Trophoblast cell (in vitro differentiated cells and primary cell): ENCODE measurements at regions not wholly inside any gene's neighbourhood (a gene's known extent, or its start where the extent isn't known, plus 50 kb on each side); places are given as distances from the start of the nearest gene placed in this dataset.

Source experiments
- DNase-seq, 2 donors: peaks; one replicate each; pipeline ENCODE4 v3.0.0-alpha.2; 2016
- H2AFZ ChIP-seq: 2 replicates; pipeline ENCODE4 v1.6.1; 2013; ENCODE audit warnings: low read length, moderate library complexity, mild to moderate bottlenecking; ENCODE audit not compliant: insufficient read depth, poor library complexity
- H2AK5ac ChIP-seq: 2 replicates; pipeline ENCODE4 v1.6.1; 2013; ENCODE audit warnings: mild to moderate bottlenecking, low read length
- H2BK120ac ChIP-seq: 2 replicates; pipeline ENCODE4 v1.6.1; 2013; ENCODE audit warnings: low read length, mild to moderate bottlenecking, moderate library complexity; ENCODE audit not compliant: insufficient read depth, poor library complexity
- H2BK12ac ChIP-seq: 2 replicates; pipeline ENCODE4 v1.6.1; 2013; ENCODE audit warnings: mild to moderate bottlenecking, low read length, moderate library complexity
- H2BK5ac ChIP-seq: 2 replicates; pipeline ENCODE4 v1.6.1; 2013; ENCODE audit warnings: low read length, low read depth, moderate library complexity, mild to moderate bottlenecking; ENCODE audit not compliant: poor library complexity
- H3K14ac ChIP-seq: 2 replicates; pipeline ENCODE4 v1.6.1; 2013; ENCODE audit warnings: mild to moderate bottlenecking, low read length
- H3K18ac ChIP-seq: 2 replicates; pipeline ENCODE4 v1.6.1; 2013; ENCODE audit warnings: mild to moderate bottlenecking, low read length
- H3K23ac ChIP-seq: 2 replicates; pipeline ENCODE4 v1.6.1; 2013; ENCODE audit warnings: low read length
- H3K27ac ChIP-seq: 2 replicates; pipeline ENCODE4 v1.5.1; 2013; ENCODE audit warnings: low read depth, mild to moderate bottlenecking, inconsistent platforms, low read length, moderate library complexity
- H3K27me3 ChIP-seq: 2 replicates; pipeline ENCODE4 v1.6.1; 2013; ENCODE audit warnings: inconsistent platforms, mild to moderate bottlenecking, low read length, moderate library complexity; ENCODE audit not compliant: insufficient read depth
- H3K36me3 ChIP-seq, 2 experiments: 1 replicate in 1 of 2; 2 replicates in 1 of 2; pipeline ENCODE4 v1.6.1; 2013; ENCODE audit warnings: low read length in 2 of 2, mild to moderate bottlenecking in 2 of 2, moderate library complexity in 1 of 2; ENCODE audit not compliant: insufficient read depth in 2 of 2, control insufficient read depth in 1 of 2
- H3K4ac ChIP-seq: 2 replicates; pipeline ENCODE4 v1.6.1; 2013; ENCODE audit warnings: low read depth, mild to moderate bottlenecking, low read length, moderate library complexity
- H3K4me1 ChIP-seq, 2 experiments: 1 replicate in 1 of 2; 2 replicates in 1 of 2; pipeline ENCODE4 v1.6.1; 2013; ENCODE audit warnings: low read length in 2 of 2, mild to moderate bottlenecking in 2 of 2, moderate library complexity in 1 of 2; ENCODE audit not compliant: insufficient read depth in 2 of 2, control insufficient read depth in 1 of 2
- H3K4me2 ChIP-seq: 2 replicates; pipeline ENCODE4 v1.6.1; 2013; ENCODE audit warnings: inconsistent platforms, mild to moderate bottlenecking, low read length, moderate library complexity
- H3K4me3 ChIP-seq: 2 replicates; pipeline ENCODE4 v1.5.1; 2013; ENCODE audit warnings: mild to moderate bottlenecking, low read depth, low read length, inconsistent platforms
- H3K79me1 ChIP-seq: one replicate; pipeline ENCODE4 v1.6.1; 2013; ENCODE audit warnings: low read length
- H3K79me2 ChIP-seq: 2 replicates; pipeline ENCODE4 v1.6.1; 2013; ENCODE audit warnings: low read length, mild to moderate bottlenecking; ENCODE audit not compliant: control insufficient read depth, insufficient read depth, poor library complexity
- H3K9ac ChIP-seq: 2 replicates; pipeline ENCODE4 v1.6.1; 2013; ENCODE audit warnings: mild to moderate bottlenecking, low read length
- H3K9me3 ChIP-seq: 2 replicates; pipeline ENCODE4 v1.6.1; 2013; ENCODE audit warnings: low read depth, mild to moderate bottlenecking, control low read depth, inconsistent platforms, low read length; ENCODE audit not compliant: insufficient read depth
- H4K12ac ChIP-seq: 2 replicates; pipeline ENCODE4 v1.6.1; 2013; ENCODE audit warnings: low read depth, mild to moderate bottlenecking, low read length, moderate library complexity
- H4K8ac ChIP-seq: 2 replicates; pipeline ENCODE4 v1.6.1; 2013; ENCODE audit warnings: low read depth, mild to moderate bottlenecking, low read length, moderate library complexity
- H4K91ac ChIP-seq: one replicate; pipeline ENCODE4 v1.6.1; 2013; ENCODE audit warnings: low read depth, mild to moderate bottlenecking, low read length, moderate library complexity
- WGBS: extraction: QIAGEN DNeasy Blood & Tissue Kit; methylation state at CpG from one replicate; pipeline ENCODE4 v1.1.7; 2013; ENCODE audit warnings: missing lambda C conversion rate; ENCODE audit not compliant: insufficient read length, insufficient coverage; ENCODE audit errors: extremely low coverage; 5-methylcytosine and 5-hydroxymethylcytosine counted together

DNA sequence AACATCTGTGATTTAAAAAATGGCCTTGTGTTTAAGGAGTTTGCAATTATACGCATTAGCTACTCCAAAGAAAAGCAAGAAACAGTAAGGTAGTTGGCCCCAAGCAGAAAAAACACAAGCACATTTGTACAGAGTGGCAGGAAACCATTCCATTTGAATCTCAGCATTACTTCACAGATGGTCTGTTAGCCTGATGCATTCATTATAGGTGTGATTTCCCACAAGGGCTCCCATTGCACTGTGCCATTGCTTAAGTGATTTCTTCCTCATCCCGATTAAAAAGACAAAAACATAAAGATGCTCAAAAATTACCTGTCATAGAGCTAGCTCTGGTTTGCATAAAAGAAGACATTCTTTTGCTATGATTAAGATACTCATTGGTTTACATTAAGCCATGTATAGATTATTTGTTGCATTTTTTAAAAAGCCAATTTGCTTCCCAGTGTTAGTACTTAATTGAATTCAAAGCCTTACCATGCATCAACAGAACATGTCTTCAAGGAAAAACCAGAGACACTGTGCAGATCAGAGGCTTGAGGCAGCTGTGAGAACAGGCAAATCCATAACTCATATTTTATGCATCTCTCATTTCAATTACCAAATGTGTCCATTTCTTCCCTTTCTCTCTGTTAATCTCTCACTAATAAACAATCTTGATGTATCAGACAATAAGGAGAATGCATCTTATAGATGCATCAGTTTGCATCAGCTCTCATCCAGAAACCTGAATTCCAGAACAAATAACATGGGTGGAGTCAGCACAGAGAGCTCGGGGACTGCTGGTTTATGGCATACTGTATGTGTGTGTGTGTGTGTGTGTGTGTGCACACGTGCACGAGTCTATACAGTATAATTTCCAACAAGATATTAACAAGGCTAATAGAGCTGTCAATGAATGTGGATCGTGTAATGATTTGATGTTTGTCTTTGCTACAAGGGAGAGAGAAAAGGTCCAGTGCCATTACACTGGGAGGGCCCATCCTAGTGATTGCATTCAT is 558.6 kb upstream of the HS6ST1 start:
- Histone ChIP-seq H3K14ac (no peak overlapping the region), H2BK5ac (no peak overlapping the region), H2AFZ (no peak overlapping the region), H3K23ac (no peak overlapping the region), H3K4me3 (no peak overlapping the region), H3K4ac (no peak overlapping the region), H3K27ac (no peak overlapping the region), H2BK120ac (no peak overlapping the region), H3K79me1 (no peaks in the 10 kb centered on the region), H2AK5ac (no peak overlapping the region), H3K79me2 (no peaks in the 10 kb centered on the region), H3K9ac (no peak overlapping the region), H3K9me3 (peaks cover 6% of the 10 kb centered on the region), H3K36me3 (no peaks in the 10 kb centered on the region), H3K27me3 (no peaks in the 10 kb centered on the region), H3K18ac (no peak overlapping the region), H2BK12ac (no peak overlapping the region), H4K12ac (no peak overlapping the region), H4K8ac (no peak overlapping the region), H3K4me2 (no peak overlapping the region), H3K4me1 (no peaks in the 10 kb centered on the region), H4K91ac (no peak overlapping the region)
- no CpG with 5 or more reads among the region's 6 CpGs for WGBS
- no peak for DNase-seq

DNA sequence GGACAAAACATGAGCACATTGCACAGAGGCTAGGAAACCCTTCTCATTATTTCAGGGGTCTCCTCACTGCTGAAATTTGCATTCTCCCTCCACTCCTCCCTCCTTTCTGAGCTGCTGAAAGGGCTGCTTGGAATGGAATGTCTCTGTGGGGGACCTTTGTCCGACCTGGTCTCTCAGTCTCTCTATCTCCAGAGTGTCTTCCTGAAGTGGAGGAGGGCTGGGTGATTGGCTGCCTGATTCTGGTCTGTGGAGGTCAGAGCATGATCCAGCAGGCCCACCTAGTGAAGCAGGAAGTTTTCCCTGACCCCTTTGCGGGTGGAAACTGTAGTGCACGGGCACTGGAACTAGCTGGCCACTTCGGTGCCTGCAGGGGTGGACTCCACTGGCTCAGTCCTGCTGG is 560.5 kb upstream of the HS6ST1 start:
- no peaks in the 10 kb centered on the region for H3K4me1 ChIP-seq
- H2BK120ac ChIP-seq: no peak overlapping the region
- H3K4me3 ChIP-seq: no peak overlapping the region
- no peak overlapping the region for H3K23ac ChIP-seq
- no peak overlapping the region for H3K18ac ChIP-seq
- no peak for DNase-seq
- WGBS: no CpG with 5 or more reads among the region's 4 CpGs
- no peak overlapping the region for H2BK5ac ChIP-seq
- H3K27me3 ChIP-seq: no peaks in the 10 kb centered on the region
- no peak overlapping the region for H3K9ac ChIP-seq
- no peak overlapping the region for H3K4ac ChIP-seq
- no peaks in the 10 kb centered on the region for H3K79me1 ChIP-seq
- H3K27ac ChIP-seq: no peak overlapping the region
- peaks cover 6% of the 10 kb centered on the region for H3K9me3 ChIP-seq
- no peak overlapping the region for H4K91ac ChIP-seq
- H3K36me3 ChIP-seq: no peaks in the 10 kb centered on the region
- H2AK5ac ChIP-seq: no peak overlapping the region
- no peak overlapping the region for H3K4me2 ChIP-seq
- no peak overlapping the region for H4K12ac ChIP-seq
- H3K14ac ChIP-seq: no peak overlapping the region
- no peak overlapping the region for H2AFZ ChIP-seq
- H4K8ac ChIP-seq: no peak overlapping the region
- no peak overlapping the region for H2BK12ac ChIP-seq
- H3K79me2 ChIP-seq: no peaks in the 10 kb centered on the region

DNA sequence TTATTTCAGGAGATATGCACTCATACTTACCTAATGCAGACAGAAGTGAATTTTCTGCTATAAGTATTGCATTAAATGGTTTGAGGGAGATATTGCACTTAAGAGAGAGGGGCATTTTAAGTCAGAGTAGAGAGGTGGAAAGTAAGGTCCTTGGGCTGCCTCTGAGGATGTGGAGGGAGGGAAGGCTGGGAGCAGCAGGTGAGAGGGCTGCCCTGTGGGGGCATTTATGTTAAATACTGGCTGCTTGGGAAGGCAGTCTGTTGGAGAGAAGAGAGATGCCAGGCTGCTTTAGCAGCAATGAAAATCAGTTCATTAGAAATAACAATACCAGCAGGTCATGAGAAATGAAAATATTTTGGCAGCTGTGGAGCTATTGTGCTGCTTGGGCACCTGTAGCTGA is 576.2 kb upstream of the HS6ST1 start:
- Histone ChIP-seq H3K79me1 (no peaks in the 10 kb centered on the region), H4K12ac (no peak overlapping the region)

DNA sequence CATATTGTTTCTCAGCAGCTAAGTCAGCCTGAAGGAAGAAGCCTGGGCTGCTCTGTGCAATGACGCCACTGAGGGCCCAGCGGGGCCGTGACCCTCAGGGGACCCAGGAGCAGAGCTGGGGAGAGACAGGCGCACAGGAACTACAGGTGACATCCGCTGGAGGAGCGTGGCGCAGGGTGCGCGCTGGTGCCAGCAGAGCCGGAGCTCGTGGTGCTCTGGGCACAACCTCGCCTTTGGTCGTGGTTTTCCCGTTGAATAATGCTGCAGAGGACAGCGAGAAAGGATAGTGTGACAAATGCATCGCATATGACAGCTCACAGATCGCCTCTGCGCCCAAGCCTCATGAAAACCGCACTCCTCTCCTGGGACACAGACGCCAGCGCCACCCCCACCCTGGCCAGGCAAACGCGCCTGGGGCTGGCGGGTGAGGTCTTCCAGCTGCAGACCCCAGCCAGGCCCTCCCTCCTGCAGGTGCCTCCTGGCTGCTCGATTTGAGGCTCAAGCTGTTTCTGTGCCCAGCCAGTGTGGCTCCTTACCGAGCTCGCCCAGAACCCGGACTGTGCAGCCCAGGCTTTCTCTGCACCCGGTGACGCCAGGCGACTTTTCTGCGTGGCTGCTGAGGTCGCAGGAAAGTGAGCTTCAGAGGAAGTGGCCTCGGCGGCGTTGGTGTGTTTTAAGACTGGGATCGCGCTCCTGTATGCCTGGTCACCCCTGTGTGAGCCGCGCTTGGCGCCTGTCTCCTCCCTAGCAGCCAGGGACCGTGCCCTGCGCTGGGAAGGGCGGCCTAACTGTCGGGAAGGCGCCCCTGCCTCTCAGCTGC is 583.1 kb upstream of the HS6ST1 start:
- H2BK12ac ChIP-seq: no peak overlapping the region
- H3K4me3 ChIP-seq: no peak overlapping the region
- H3K27me3 ChIP-seq: no peaks in the 10 kb centered on the region
- H3K18ac ChIP-seq: no peak overlapping the region
- H3K36me3 ChIP-seq: no peaks in the 10 kb centered on the region
- H4K8ac ChIP-seq: no peak overlapping the region
- H3K9ac ChIP-seq: no peak overlapping the region
- no peak overlapping the region for H3K14ac ChIP-seq
- no peak overlapping the region for H3K4me2 ChIP-seq
- no peaks in the 10 kb centered on the region for H3K79me1 ChIP-seq
- H2AK5ac ChIP-seq: no peak overlapping the region
- no peak overlapping the region for H2BK5ac ChIP-seq
- H3K4ac ChIP-seq: no peak overlapping the region
- no peaks in the 10 kb centered on the region for H3K4me1 ChIP-seq
- no peak overlapping the region for H3K27ac ChIP-seq
- H4K12ac ChIP-seq: no peak overlapping the region
- no peak for DNase-seq
- no CpG with 5 or more reads among the region's 46 CpGs for WGBS
- H3K23ac ChIP-seq: no peak overlapping the region
- H2BK120ac ChIP-seq: no peak overlapping the region
- H2AFZ ChIP-seq: no peak overlapping the region
- no peak overlapping the region for H4K91ac ChIP-seq
- H3K9me3 ChIP-seq: peaks cover 6% of the 10 kb centered on the region
- H3K79me2 ChIP-seq: no peaks in the 10 kb centered on the region

More for the DNA sequence above, 576.2 kb upstream of the HS6ST1 start:
- no peak overlapping the region for H2BK12ac ChIP-seq
- no peaks in the 10 kb centered on the region for H3K79me2 ChIP-seq
- no peak overlapping the region for H3K18ac ChIP-seq
- H3K4me1 ChIP-seq: no peaks in the 10 kb centered on the region
- H4K8ac ChIP-seq: no peak overlapping the region
- H2AK5ac ChIP-seq: no peak overlapping the region
- no peaks in the 10 kb centered on the region for H3K9me3 ChIP-seq
- H3K23ac ChIP-seq: no peak overlapping the region
- H4K91ac ChIP-seq: no peak overlapping the region
- no peak for DNase-seq
- no peak overlapping the region for H3K4me2 ChIP-seq
- H2BK5ac ChIP-seq: no peak overlapping the region
- H2BK120ac ChIP-seq: no peak overlapping the region
- no peak overlapping the region for H3K4me3 ChIP-seq
- no peak overlapping the region for H3K14ac ChIP-seq
- H3K27me3 ChIP-seq: no peaks in the 10 kb centered on the region
- H3K27ac ChIP-seq: no peak overlapping the region
- no peak overlapping the region for H2AFZ ChIP-seq
- H3K4ac ChIP-seq: no peak overlapping the region
- H3K36me3 ChIP-seq: no peaks in the 10 kb centered on the region
- H3K9ac ChIP-seq: no peak overlapping the region
